ENCODE measurements at regions not wholly inside any gene's neighbourhood (a gene's known extent, or its start where the extent isn't known, plus 50 kb on each side); places are given as distances from the start of the nearest gene placed in this dataset.

- H3K27ac ChIP-seq: no peak overlapping the region
- no peak for DNase-seq
- no peaks in the 10 kb centered on the region for H3K4me1 ChIP-seq
- no peaks in the 10 kb centered on the region for H3K36me3 ChIP-seq
- H3K27me3 ChIP-seq: no peaks in the 10 kb centered on the region
- TF ChIP-seq, protein P1, sequence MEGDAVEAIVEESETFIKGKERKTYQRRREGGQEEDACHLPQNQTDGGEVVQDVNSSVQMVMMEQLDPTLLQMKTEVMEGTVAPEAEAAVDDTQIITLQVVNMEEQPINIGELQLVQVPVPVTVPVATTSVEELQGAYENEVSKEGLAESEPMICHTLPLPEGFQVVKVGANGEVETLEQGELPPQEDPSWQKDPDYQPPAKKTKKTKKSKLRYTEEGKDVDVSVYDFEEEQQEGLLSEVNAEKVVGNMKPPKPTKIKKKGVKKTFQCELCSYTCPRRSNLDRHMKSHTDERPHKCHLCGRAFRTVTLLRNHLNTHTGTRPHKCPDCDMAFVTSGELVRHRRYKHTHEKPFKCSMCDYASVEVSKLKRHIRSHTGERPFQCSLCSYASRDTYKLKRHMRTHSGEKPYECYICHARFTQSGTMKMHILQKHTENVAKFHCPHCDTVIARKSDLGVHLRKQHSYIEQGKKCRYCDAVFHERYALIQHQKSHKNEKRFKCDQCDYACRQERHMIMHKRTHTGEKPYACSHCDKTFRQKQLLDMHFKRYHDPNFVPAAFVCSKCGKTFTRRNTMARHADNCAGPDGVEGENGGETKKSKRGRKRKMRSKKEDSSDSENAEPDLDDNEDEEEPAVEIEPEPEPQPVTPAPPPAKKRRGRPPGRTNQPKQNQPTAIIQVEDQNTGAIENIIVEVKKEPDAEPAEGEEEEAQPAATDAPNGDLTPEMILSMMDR (IDR thresholded peaks at IDR 0.05): no peak
- no peak for TF ChIP-seq POLR2A (IDR thresholded peaks at IDR 0.05)
- H3K4me3 ChIP-seq: no peak overlapping the region
- no peaks in the 10 kb centered on the region for H3K9me3 ChIP-seq
Observed at GRCh38 chr12:33323823-33324222, 115.8 kb downstream of the SYT10 start.

DNA sequence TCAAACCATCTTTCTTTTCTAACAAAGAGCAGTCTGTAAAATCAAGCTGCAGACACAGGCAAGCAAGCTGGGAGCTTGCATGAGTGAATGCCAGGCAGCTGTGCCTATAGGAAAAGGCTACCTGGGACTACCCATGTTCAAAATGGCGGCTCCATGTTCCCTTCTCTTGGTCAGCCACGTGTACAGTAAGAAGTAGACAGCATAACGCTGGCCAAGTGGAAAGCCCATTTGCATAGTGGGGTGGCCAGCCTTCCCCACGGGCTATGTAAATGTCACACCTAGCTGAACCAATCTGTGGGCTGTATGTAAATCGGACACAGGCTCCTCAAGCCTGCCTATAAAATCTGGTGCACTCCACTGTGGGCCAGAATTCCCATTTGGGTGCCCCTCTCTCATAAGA, 117.1 kb downstream of the SYT10 start:
- no peak for DNase-seq
- Histone ChIP-seq H3K4me1 (no peaks in the 10 kb centered on the region), H3K9me3 (no peaks in the 10 kb centered on the region), H3K27ac (no peak overlapping the region), H3K36me3 (no peaks in the 10 kb centered on the region), H3K4me3 (no peak overlapping the region), H3K27me3 (no peaks in the 10 kb centered on the region)
- TF ChIP-seq POLR2A (IDR thresholded peaks at IDR 0.05): no peak
- TF ChIP-seq, protein P1 (IDR thresholded peaks at IDR 0.05): no peak

GRCh38 chr12:33317746-33318145, 121.9 kb downstream of the SYT10 start:
- no peak overlapping the region for H3K27ac ChIP-seq
- H3K36me3 ChIP-seq: no peaks in the 10 kb centered on the region
- no peaks in the 10 kb centered on the region for H3K27me3 ChIP-seq
- no peak overlapping the region for H3K4me3 ChIP-seq
- H3K9me3 ChIP-seq: no peaks in the 10 kb centered on the region
- DNase-seq: no peak
- H3K4me1 ChIP-seq: no peaks in the 10 kb centered on the region
- TF ChIP-seq POLR2A (IDR thresholded peaks at IDR 0.05): no peak
- TF ChIP-seq, protein P1 (IDR thresholded peaks at IDR 0.05): no peak

DNA sequence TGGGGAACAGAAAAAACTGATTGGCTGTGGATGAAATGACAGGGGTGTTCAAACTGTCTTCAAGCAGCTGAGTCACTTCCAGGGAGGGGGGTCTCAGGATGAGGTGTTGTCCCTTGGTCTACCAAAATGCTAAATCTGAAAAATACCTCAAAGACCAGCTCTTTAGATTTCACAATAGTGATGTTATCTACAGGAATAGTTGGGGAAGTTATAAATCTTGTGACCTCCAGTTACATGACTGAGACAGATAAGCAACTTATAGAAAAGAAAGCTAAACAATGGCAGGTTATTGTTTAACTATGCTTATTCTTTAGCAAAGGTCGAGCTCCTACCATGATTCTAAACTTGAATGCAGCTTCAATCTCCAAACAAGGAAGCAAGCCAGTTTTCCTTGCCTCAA, 125.4 kb downstream of the SYT10 start:
- H3K4me1 ChIP-seq: no peaks in the 10 kb centered on the region
- no peaks in the 10 kb centered on the region for H3K27me3 ChIP-seq
- no peak overlapping the region for H3K27ac ChIP-seq
- no peak overlapping the region for H3K4me3 ChIP-seq
- no peaks in the 10 kb centered on the region for H3K36me3 ChIP-seq
- TF ChIP-seq POLR2A (IDR thresholded peaks at IDR 0.05): no peak
- TF ChIP-seq, protein P1 (IDR thresholded peaks at IDR 0.05): no peak
- no peaks in the 10 kb centered on the region for H3K9me3 ChIP-seq
- DNase-seq: no peak

DNA sequence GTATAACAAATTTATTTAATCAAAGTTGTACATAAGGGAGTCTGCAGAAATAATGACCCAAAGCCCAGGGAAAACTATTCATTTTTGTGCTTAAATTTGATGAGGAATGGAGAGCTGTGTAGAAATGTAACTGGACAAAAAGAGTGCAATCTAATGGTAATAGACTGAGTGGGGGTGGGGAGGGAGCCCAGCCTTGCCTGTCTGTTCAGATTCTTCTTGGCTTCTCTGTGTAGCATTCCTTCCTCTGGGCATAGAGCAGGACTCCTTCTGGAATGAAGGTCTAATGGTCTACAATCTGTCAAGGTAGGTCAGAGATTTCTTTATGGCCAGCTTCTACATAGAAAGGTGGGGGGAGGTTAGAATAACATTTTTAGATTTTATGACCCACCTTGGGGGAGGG, 126.1 kb downstream of the SYT10 start:
- Histone ChIP-seq H3K27ac (no peak overlapping the region), H3K9me3 (no peaks in the 10 kb centered on the region), H3K27me3 (no peaks in the 10 kb centered on the region), H3K36me3 (no peaks in the 10 kb centered on the region), H3K4me3 (no peak overlapping the region), H3K4me1 (no peaks in the 10 kb centered on the region)
- TF ChIP-seq, protein P1 (IDR thresholded peaks at IDR 0.05): no peak
- no peak for TF ChIP-seq POLR2A (IDR thresholded peaks at IDR 0.05)
- no peak for DNase-seq

DNA sequence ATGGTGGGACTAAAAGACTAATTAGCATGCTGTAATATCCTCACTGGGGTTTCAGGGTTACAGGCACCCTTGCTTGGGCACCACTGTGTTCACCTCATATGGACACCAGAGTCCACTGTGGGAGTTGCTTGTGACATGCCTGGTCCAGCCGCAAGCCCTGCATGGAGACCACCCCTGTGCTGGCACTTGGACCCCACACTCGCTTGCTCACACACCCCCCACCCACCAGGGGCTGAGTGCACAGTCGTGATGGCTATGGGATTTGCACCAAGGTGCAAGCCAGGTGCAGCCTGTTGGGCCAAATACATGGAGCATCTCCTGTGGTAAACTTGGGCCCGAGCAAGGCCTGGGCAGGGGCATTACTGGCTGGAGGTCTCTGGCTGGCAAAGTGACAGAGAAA, 129.1 kb downstream of the SYT10 start:
- no peaks in the 10 kb centered on the region for H3K36me3 ChIP-seq
- no peak overlapping the region for H3K4me3 ChIP-seq
- no peaks in the 10 kb centered on the region for H3K4me1 ChIP-seq
- no peak for TF ChIP-seq POLR2A (IDR thresholded peaks at IDR 0.05)
- TF ChIP-seq, protein P1 (IDR thresholded peaks at IDR 0.05): no peak
- DNase-seq: no peak
- H3K9me3 ChIP-seq: no peaks in the 10 kb centered on the region
- H3K27me3 ChIP-seq: no peaks in the 10 kb centered on the region
- no peak overlapping the region for H3K27ac ChIP-seq
